ENCODE measurements at regions not wholly inside any gene's neighbourhood (a gene's known extent, or its start where the extent isn't known, plus 50 kb on each side); places are given as distances from the start of the nearest gene placed in this dataset.

- TF ChIP-seq POLR2A (IDR thresholded peaks at IDR 0.05): no peak
- no peak for TF ChIP-seq CTCF (IDR thresholded peaks at IDR 0.05)
These were observed 118.1 kb downstream of the EDEM1 start for GRCh38 chr3:5305684-5305989.
